H1 (cell line): ENCODE measurements at regions not wholly inside any gene's neighbourhood (a gene's known extent, or its start where the extent isn't known, plus 50 kb on each side); places are given as distances from the start of the nearest gene placed in this dataset.

Experiments
- CTCF ChIA-PET: fragments of 300-600 bp; sonication (Branson Sonifier 250); formaldehyde crosslinking; loops from one replicate; lab custom pipeline; 2021; ENCODE audit not compliant: partially characterized antibody; lab: Charles Lee
- POLR2A ChIA-PET: fragments of 300-600 bp; sonication (Branson Sonifier 250); formaldehyde crosslinking; loops from one replicate; lab custom pipeline; 2021; ENCODE audit warnings: inconsistent platforms; ENCODE audit not compliant: partially characterized antibody; lab: Charles Lee
- DNase-seq, 2 experiments: peaks; one replicate each; pipeline versions ENCODE4 v3.0.0 to v3.0.0-alpha.2; 2010 to 2022; ENCODE audit warnings: low spot score in 2 of 2, low read depth in 1 of 2, mixed read lengths in 1 of 2
- FAIRE-seq: peaks from 2 replicates; lab custom pipeline; 2011; peaks lifted over from hg19 to GRCh38; lab: Jason Lieb, UNC
- H2AFZ ChIP-seq: 2 replicates; pipeline ENCODE4 v1.8.1; 2012; ENCODE audit warnings: low read length, inconsistent platforms
- H2AK5ac ChIP-seq: 2 replicates; pipeline ENCODE4 v1.6.1; 2013; ENCODE audit warnings: low read depth, low read length
- H2BK120ac ChIP-seq: replicated peaks from 2 replicates; pipeline ENCODE3; 2013; ENCODE audit warnings: low read depth, low read length, inconsistent platforms
- H2BK12ac ChIP-seq: 2 replicates; pipeline ENCODE4 v1.6.1; 2013; ENCODE audit warnings: low read depth, low read length
- H2BK15ac ChIP-seq: 2 replicates; pipeline ENCODE4 v1.6.1; 2013; ENCODE audit warnings: low read length
- H2BK20ac ChIP-seq: 2 replicates; pipeline ENCODE4 v1.6.1; 2013; ENCODE audit warnings: low read length
- H2BK5ac ChIP-seq: 2 replicates; pipeline ENCODE4 v1.6.1; 2013; ENCODE audit warnings: low read depth, low read length
- H3K14ac ChIP-seq: 2 replicates; pipeline ENCODE4 v1.6.1; 2013; ENCODE audit warnings: inconsistent platforms; ENCODE audit not compliant: insufficient read length
- H3K18ac ChIP-seq: 2 replicates; pipeline ENCODE4 v1.6.1; 2013; ENCODE audit warnings: low read length; ENCODE audit errors: extremely low read depth
- H3K23ac ChIP-seq: 2 replicates; pipeline ENCODE4 v1.6.1; 2013; ENCODE audit warnings: inconsistent platforms; ENCODE audit not compliant: insufficient read length
- H3K23me2 ChIP-seq: 2 replicates; pipeline ENCODE4 v1.6.1; 2013; ENCODE audit warnings: low read depth, low read length
- H3K27ac ChIP-seq: 2 replicates; pipeline ENCODE4 v1.6.1; 2011; ENCODE audit warnings: low read depth, low read length, inconsistent platforms
- H3K27me3 ChIP-seq, 4 experiments: replicated peaks in 1 of 4; 1 replicate in 1 of 4; 2 replicates in 3 of 4; pipeline versions ENCODE4 v1.6.1 to v1.8.1; 2011 to 2013; ENCODE audit warnings: low read length in 3 of 4, mild to moderate bottlenecking in 3 of 4, inconsistent platforms in 2 of 4, mixed read lengths in 2 of 4, moderate library complexity in 1 of 4; ENCODE audit not compliant: control insufficient read depth in 3 of 4, insufficient read depth in 3 of 4; ENCODE audit errors: extremely low read depth in 1 of 4
- H3K36me3 ChIP-seq, 4 experiments: 2 replicates each; pipeline versions ENCODE4 v1.6.1 to v1.8.1; 2011 to 2013; ENCODE audit warnings: mild to moderate bottlenecking in 4 of 4, low read length in 3 of 4, moderate library complexity in 2 of 4, control low read depth in 1 of 4, inconsistent platforms in 1 of 4; ENCODE audit not compliant: insufficient read depth in 4 of 4, control insufficient read depth in 2 of 4
- H3K4ac ChIP-seq: replicated peaks from 2 replicates; pipeline ENCODE3; 2013; ENCODE audit warnings: low read length, low read depth, mixed read lengths, inconsistent platforms; ENCODE audit not compliant: insufficient read length
- H3K4me1 ChIP-seq, 4 experiments: replicated peaks in 1 of 4; 1 replicate in 1 of 4; 2 replicates in 3 of 4; pipeline versions ENCODE4 v1.6.1 to v1.8.1; 2011 to 2013; ENCODE audit warnings: low read length in 3 of 4, inconsistent platforms in 2 of 4, mixed read lengths in 1 of 4; ENCODE audit not compliant: insufficient read depth in 4 of 4, control insufficient read depth in 3 of 4
- H3K4me2 ChIP-seq, 2 experiments: 2 replicates each; pipeline versions ENCODE4 v1.6.1 to v1.8.1; 2011 to 2013; ENCODE audit warnings: low read depth in 2 of 2, low read length in 2 of 2, control low read depth in 1 of 2, inconsistent platforms in 1 of 2, mild to moderate bottlenecking in 1 of 2; ENCODE audit not compliant: insufficient read depth in 1 of 2
- H3K4me3 ChIP-seq, 4 experiments: fragments of 200-600, 300-600 bp in 1 of 4; sonication (generic), shearing (Covaris generic), sonication (Bioruptor Twin) in 1 of 4; 2 replicates each; pipeline versions ENCODE4 v1.5.1 to v1.8.1; 2011 to 2016; ENCODE audit warnings: low read length in 4 of 4, low read depth in 3 of 4, control low read depth in 2 of 4, inconsistent platforms in 2 of 4, mild to moderate bottlenecking in 2 of 4, mixed read lengths in 1 of 4, moderate library complexity in 1 of 4; ENCODE audit not compliant: insufficient read depth in 2 of 4; ENCODE audit errors: extremely low read depth in 1 of 4
- H3K56ac ChIP-seq: replicated peaks from 2 replicates; pipeline ENCODE3; 2013; ENCODE audit warnings: low read depth, mild to moderate bottlenecking, mixed read lengths, low read length, inconsistent platforms; ENCODE audit not compliant: insufficient read length
- H3K79me1 ChIP-seq: 2 replicates; pipeline ENCODE4 v1.6.1; 2013; ENCODE audit warnings: low read depth, low read length, control low read depth
- H3K79me2 ChIP-seq, 2 experiments: 2 replicates each; pipeline versions ENCODE4 v1.6.1 to v1.8.1; 2012 to 2013; ENCODE audit warnings: low read length in 2 of 2, mild to moderate bottlenecking in 2 of 2, inconsistent platforms in 1 of 2; ENCODE audit not compliant: insufficient read depth in 2 of 2, control insufficient read depth in 1 of 2
- H3K9ac ChIP-seq, 4 experiments: replicated peaks in 1 of 4; 1 replicate in 1 of 4; 2 replicates in 3 of 4; pipeline versions ENCODE4 v1.6.1 to v1.8.1; 2011 to 2013; ENCODE audit warnings: low read depth in 3 of 4, low read length in 3 of 4, control low read depth in 2 of 4, mild to moderate bottlenecking in 2 of 4, moderate library complexity in 2 of 4, inconsistent platforms in 1 of 4; ENCODE audit errors: extremely low read depth in 1 of 4
- H3K9me3 ChIP-seq, 2 experiments: 2 replicates each; pipeline versions ENCODE4 v1.6.1 to v1.8.1; 2012 to 2013; ENCODE audit warnings: mild to moderate bottlenecking in 2 of 2, moderate library complexity in 2 of 2, control low read depth in 1 of 2, inconsistent platforms in 1 of 2, low read depth in 1 of 2, low read length in 1 of 2, mixed read lengths in 1 of 2; ENCODE audit not compliant: insufficient read depth in 2 of 2
- H4K20me1 ChIP-seq, 2 experiments: replicated peaks in 1 of 2; 2 replicates each; pipeline versions ENCODE3 to v1.8.1; 2011 to 2013; ENCODE audit warnings: inconsistent platforms in 2 of 2, low read length in 2 of 2, mild to moderate bottlenecking in 1 of 2; ENCODE audit not compliant: insufficient read depth in 2 of 2, control insufficient read depth in 1 of 2
- H4K5ac ChIP-seq: 2 replicates; pipeline ENCODE4 v1.6.1; 2013; ENCODE audit warnings: low read length, low read depth, mixed read lengths, inconsistent platforms; ENCODE audit not compliant: insufficient read length
- H4K8ac ChIP-seq: 2 replicates; pipeline ENCODE4 v1.8.0; 2013; ENCODE audit warnings: mild to moderate bottlenecking, moderate library complexity, low read length, inconsistent platforms; ENCODE audit not compliant: insufficient read depth; ENCODE audit errors: extremely low read depth
- H4K91ac ChIP-seq: replicated peaks from 2 replicates; pipeline ENCODE3; 2013; ENCODE audit warnings: low read length, mixed read lengths, inconsistent platforms; ENCODE audit not compliant: insufficient read length
- ASH2L ChIP-seq: fragments of 200-600, 300-600 bp; sonication (generic); IDR thresholded peaks from one replicate; pipeline ENCODE4 v1.7.1; 2017; ENCODE audit warnings: low read length
- ATF2 ChIP-seq: IDR thresholded peaks from 2 replicates; pipeline ENCODE4 v1.6.1; 2012; ENCODE audit warnings: low read length, inconsistent platforms
- CTBP2 ChIP-seq: IDR thresholded peaks from 2 replicates; pipeline ENCODE4 v1.7.0; 2011; ENCODE audit warnings: borderline replicate concordance, mild to moderate bottlenecking, moderate library complexity, mixed read lengths, low read length; ENCODE audit not compliant: insufficient read depth, insufficient read length
- EP300 ChIP-seq, 2 experiments: IDR thresholded peaks; 1 replicate in 1 of 2; 2 replicates in 1 of 2; pipeline ENCODE4 v1.6.1; 2011 to 2012; ENCODE audit warnings: low read depth in 2 of 2, low read length in 2 of 2, mild to moderate bottlenecking in 2 of 2, borderline replicate concordance in 1 of 2, inconsistent platforms in 1 of 2, moderate library complexity in 1 of 2
- GABPA ChIP-seq: IDR thresholded peaks from 2 replicates; pipeline ENCODE4 v1.6.1; 2011; ENCODE audit warnings: mild to moderate bottlenecking, low read length, moderate library complexity, borderline replicate concordance; ENCODE audit not compliant: insufficient read depth
- HDAC2 ChIP-seq, 2 experiments: fragments of 300-600 bp in 1 of 2; sonication (generic) in 1 of 2; IDR thresholded peaks; 2 replicates each; pipeline ENCODE4 v1.6.1; 2011 to 2012; ENCODE audit warnings: low read depth in 2 of 2, low read length in 2 of 2, mild to moderate bottlenecking in 2 of 2, moderate library complexity in 2 of 2, borderline replicate concordance in 1 of 2, inconsistent platforms in 1 of 2
- MAFK ChIP-seq: IDR thresholded peaks from 2 replicates; pipeline ENCODE4 v1.6.1; 2012; ENCODE audit warnings: low read depth, mild to moderate bottlenecking, improper control_type of control experiment, low read length
- RBBP5 ChIP-seq: IDR thresholded peaks from 2 replicates; pipeline ENCODE4 v1.7.1; 2012; ENCODE audit warnings: low read depth, mild to moderate bottlenecking, inconsistent platforms, low read length, moderate library complexity, borderline replicate concordance
- SAP30 ChIP-seq: fragments of 300-600 bp; sonication (generic); IDR thresholded peaks from 2 replicates; pipeline ENCODE4 v1.7.1; 2012; ENCODE audit warnings: low read length, moderate library complexity, mild to moderate bottlenecking, inconsistent platforms; ENCODE audit not compliant: insufficient read depth, insufficient replicate concordance
- TBP ChIP-seq: IDR thresholded peaks from 2 replicates; pipeline ENCODE4 v1.6.1; 2011; ENCODE audit warnings: low read depth, low read length, improper control_type of control experiment
- WGBS, 2 experiments: shearing (Covaris generic) in 1 of 2; methylation state at CpG; one replicate each; pipeline versions ENCODE4 v1.1.6 to v1.1.7; 2013 to 2015; ENCODE audit warnings: low lambda C conversion rate in 2 of 2, mixed read lengths in 2 of 2, inconsistent platforms in 1 of 2, low coverage in 1 of 2, missing lambda C conversion rate in 1 of 2; ENCODE audit not compliant: insufficient replicate concordance in 2 of 2, insufficient coverage in 1 of 2, insufficient read length in 1 of 2; ENCODE audit errors: extremely low coverage in 1 of 2, missing lambda C conversion rate in 1 of 2; 5-methylcytosine and 5-hydroxymethylcytosine counted together

GRCh38 chr2:41078341-41078740 is 626.5 kb upstream of the SLC8A1 start:
- H3K4me1 ChIP-seq, result no peaks in the 10 kb centered on the region
- no peaks in the 10 kb centered on the region for H3K9me3 ChIP-seq
- no peak overlapping the region for H4K5ac ChIP-seq
- H3K23me2 ChIP-seq, result no peaks in the 10 kb centered on the region
- DNase-seq (no peak), FAIRE-seq (no peak)
- H2AFZ ChIP-seq, result no peak overlapping the region
- WGBS, 2 experiments, result 89% methylated on average over 1 of the region's 1 CpG; no CpG with 5 or more reads in 1 of the 2 experiments
- no peak overlapping the region for H3K14ac ChIP-seq
- no peak overlapping the region for H3K4me2 ChIP-seq
- no peak overlapping the region for H2BK120ac ChIP-seq
- ChIA-PET CTCF (interaction anchor here (1.4 kb wide), 1 partner anchor 12 kb away, joined by 3 read pairs; no protein-coding TSS in a partner anchor), POLR2A (no interaction called here)
- no peaks in the 10 kb centered on the region for H3K79me1 ChIP-seq
- H3K18ac ChIP-seq, result no peak overlapping the region
- H3K36me3 ChIP-seq, result no peaks in the 10 kb centered on the region
- H2AK5ac ChIP-seq, result no peak overlapping the region
- no peak overlapping the region for H2BK5ac ChIP-seq
- no peak overlapping the region for H4K91ac ChIP-seq
- H3K4me3 ChIP-seq, result no peak overlapping the region
- H3K79me2 ChIP-seq, result no peaks in the 10 kb centered on the region
- TF ChIP-seq ASH2L, result no peak
- no peak for TF ChIP-seq EP300 (IDR thresholded peaks at IDR 0.05; ENCODE audit: borderline replicate concordance in 1 of 2, low read depth in 2 of 2, low read length in 2 of 2)
- TF ChIP-seq CTBP2, result no peak
- TF ChIP-seq TBP, result no peak
- TF ChIP-seq MAFK, result no peak
- no peak for TF ChIP-seq RBBP5
- TF ChIP-seq ATF2, result no peak
- TF ChIP-seq GABPA, result no peak
- TF ChIP-seq HDAC2 (IDR thresholded peaks at IDR 0.05; ENCODE audit: borderline replicate concordance in 1 of 2, low read depth in 2 of 2, low read length in 2 of 2), result no peak
- TF ChIP-seq SAP30, result no peak
- no peaks in the 10 kb centered on the region for H4K20me1 ChIP-seq
- no peak overlapping the region for H3K9ac ChIP-seq
- no peak overlapping the region for H2BK20ac ChIP-seq
- no peak overlapping the region for H3K56ac ChIP-seq
- H2BK15ac ChIP-seq, result no peak overlapping the region
- no peak overlapping the region for H3K23ac ChIP-seq
- H3K4ac ChIP-seq, result no peak overlapping the region
- H3K27me3 ChIP-seq, result no peaks in the 10 kb centered on the region
- H3K27ac ChIP-seq, result no peak overlapping the region
- H2BK12ac ChIP-seq, result no peak overlapping the region
- H4K8ac ChIP-seq, result no peak overlapping the region
